Cardiac muscle cell (in vitro differentiated cells and primary cell): ENCODE measurements at regions not wholly inside any gene's neighbourhood (a gene's known extent, or its start where the extent isn't known, plus 50 kb on each side); places are given as distances from the start of the nearest gene placed in this dataset.

ENCODE experiments used
- DNase-seq, 2 donors: peaks; one replicate each; pipeline versions ENCODE4 v3.0.0 to v3.0.0-alpha.2; 2010 to 2017; ENCODE audit warnings: low read depth in 1 of 2, low spot score in 1 of 2
- H3K27ac ChIP-seq: fragments of 200-600 bp; sonication (generic); 2 replicates; pipeline ENCODE4 v1.5.1; 2016
- H3K27me3 ChIP-seq: fragments of 200-600 bp; sonication (generic); 2 replicates; pipeline ENCODE4 v1.6.0; 2016; ENCODE audit warnings: control low read depth
- H3K36me3 ChIP-seq: fragments of 200-600 bp; sonication (generic); 2 replicates; pipeline ENCODE4 v1.5.1; 2016; ENCODE audit warnings: control low read depth
- H3K4me1 ChIP-seq: fragments of 200-600 bp; sonication (generic); 2 replicates; pipeline ENCODE4 v1.8.1; 2017; ENCODE audit warnings: low read depth, mild to moderate bottlenecking, mixed run types
- H3K4me3 ChIP-seq: fragments of 200-600 bp; sonication (generic); 2 replicates; pipeline ENCODE4 v1.5.1; 2016; ENCODE audit warnings: mild to moderate bottlenecking
- H3K9me3 ChIP-seq: fragments of 200-600 bp; sonication (generic); 2 replicates; pipeline ENCODE4 v1.5.1; 2017; ENCODE audit warnings: low read depth, mild to moderate bottlenecking, control low read depth
- TF ChIP-seq, protein P1 (sequence below): IDR thresholded peaks from 2 replicates; pipeline ENCODE4 v1.5.1; 2012; ENCODE audit warnings: low read depth, mild to moderate bottlenecking, low read length

DNA sequence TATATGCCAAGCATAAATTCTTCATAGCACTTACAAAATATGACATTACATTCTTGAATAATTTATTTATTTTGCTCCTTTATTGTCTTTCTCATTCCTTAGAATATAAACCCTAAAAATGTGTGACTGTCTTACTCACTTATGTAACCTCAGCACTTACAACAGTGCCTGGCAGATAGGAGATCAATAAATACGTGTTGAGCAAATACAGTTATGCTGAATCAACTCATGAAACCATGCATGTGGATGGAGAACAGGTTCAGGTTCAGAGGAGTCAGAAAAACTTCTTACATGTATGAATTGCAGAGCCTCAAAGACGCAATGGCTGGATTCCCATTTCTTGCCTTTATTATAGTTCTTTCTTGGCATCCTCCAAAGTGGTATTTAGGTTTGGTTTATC lies 659.4 kb upstream of the CHAC2 start:
- no peak for DNase-seq
- no peaks in the 10 kb centered on the region for H3K9me3 ChIP-seq
- H3K36me3 ChIP-seq, result no peaks in the 10 kb centered on the region
- H3K27me3 ChIP-seq, result no peaks in the 10 kb centered on the region
- H3K4me1 ChIP-seq, result peaks cover 10% of the 10 kb centered on the region
- no peak overlapping the region for H3K27ac ChIP-seq
- TF ChIP-seq, protein P1, sequence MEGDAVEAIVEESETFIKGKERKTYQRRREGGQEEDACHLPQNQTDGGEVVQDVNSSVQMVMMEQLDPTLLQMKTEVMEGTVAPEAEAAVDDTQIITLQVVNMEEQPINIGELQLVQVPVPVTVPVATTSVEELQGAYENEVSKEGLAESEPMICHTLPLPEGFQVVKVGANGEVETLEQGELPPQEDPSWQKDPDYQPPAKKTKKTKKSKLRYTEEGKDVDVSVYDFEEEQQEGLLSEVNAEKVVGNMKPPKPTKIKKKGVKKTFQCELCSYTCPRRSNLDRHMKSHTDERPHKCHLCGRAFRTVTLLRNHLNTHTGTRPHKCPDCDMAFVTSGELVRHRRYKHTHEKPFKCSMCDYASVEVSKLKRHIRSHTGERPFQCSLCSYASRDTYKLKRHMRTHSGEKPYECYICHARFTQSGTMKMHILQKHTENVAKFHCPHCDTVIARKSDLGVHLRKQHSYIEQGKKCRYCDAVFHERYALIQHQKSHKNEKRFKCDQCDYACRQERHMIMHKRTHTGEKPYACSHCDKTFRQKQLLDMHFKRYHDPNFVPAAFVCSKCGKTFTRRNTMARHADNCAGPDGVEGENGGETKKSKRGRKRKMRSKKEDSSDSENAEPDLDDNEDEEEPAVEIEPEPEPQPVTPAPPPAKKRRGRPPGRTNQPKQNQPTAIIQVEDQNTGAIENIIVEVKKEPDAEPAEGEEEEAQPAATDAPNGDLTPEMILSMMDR, result no peak
- H3K4me3 ChIP-seq, result no peak overlapping the region

DNA sequence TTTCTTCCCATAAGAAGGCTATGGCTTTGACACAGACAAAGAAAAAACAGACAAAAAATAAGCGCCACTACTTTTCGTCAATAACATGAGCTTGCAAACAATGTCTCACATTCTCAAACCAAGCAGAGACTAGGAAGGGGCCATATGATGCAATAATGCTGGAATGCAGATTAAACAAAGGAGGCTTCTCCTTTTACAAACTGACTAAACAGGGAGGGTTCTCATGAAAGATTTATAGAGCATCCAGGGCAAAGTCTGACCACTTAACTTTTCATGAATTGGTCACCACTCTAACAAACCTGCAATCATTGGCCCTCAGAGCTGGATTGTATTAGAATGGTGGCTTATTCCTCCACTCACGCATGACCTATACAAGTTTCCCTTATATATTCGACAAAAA lies 663.3 kb upstream of the CHAC2 start:
- Histone ChIP-seq H3K4me1 (no peaks in the 10 kb centered on the region), H3K9me3 (no peaks in the 10 kb centered on the region), H3K4me3 (no peak overlapping the region), H3K27me3 (no peaks in the 10 kb centered on the region), H3K27ac (no peak overlapping the region), H3K36me3 (no peaks in the 10 kb centered on the region)
- TF ChIP-seq, protein P1, result no peak
- DNase-seq, result peak in 1 of 2 donors; percentile 40

DNA sequence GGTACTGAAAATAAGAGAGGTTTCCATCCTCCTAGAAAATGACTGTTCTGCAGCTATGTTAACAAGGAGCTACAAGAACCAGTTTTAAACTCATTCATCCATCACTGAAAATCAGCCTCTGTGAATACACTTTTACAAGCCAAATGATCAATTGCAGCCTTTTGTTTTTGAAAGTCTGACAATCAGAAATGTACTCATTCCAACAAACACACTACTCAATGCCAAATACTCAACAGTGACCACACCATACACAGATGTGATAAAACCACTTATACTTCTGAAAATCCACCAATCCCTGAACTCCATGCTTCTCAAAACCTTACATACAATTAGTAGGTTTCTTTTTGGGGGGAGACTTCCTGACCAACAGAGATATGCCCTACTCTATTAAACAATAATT lies 663.9 kb upstream of the CHAC2 start:
- Histone ChIP-seq H3K4me1 (no peaks in the 10 kb centered on the region), H3K36me3 (no peaks in the 10 kb centered on the region), H3K27me3 (no peaks in the 10 kb centered on the region), H3K9me3 (no peaks in the 10 kb centered on the region), H3K27ac (no peak overlapping the region), H3K4me3 (no peak overlapping the region)
- TF ChIP-seq, protein P1, result no peak
- DNase-seq, result no peak

DNA sequence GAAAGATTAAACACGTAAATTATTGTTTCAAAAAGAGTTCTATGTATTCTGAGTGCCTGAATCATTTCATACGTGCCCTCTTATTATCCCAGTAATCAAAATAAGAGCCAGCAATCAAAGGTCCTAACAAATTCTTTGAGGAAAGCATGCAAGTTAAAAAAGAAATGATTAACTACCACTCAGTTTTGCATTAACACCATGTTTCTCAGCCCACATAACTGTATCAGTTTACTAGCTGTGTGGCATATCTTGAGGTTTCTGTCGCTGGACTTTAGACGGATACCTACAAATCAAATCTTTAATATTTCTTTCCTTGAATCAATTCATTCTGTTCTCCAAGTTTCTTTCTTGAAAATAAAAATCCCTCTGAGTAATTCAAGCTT lies 668.9 kb upstream of the CHAC2 start:
- Histone ChIP-seq H3K4me1 (no peaks in the 10 kb centered on the region), H3K36me3 (no peaks in the 10 kb centered on the region), H3K27ac (no peak overlapping the region), H3K27me3 (no peaks in the 10 kb centered on the region), H3K4me3 (no peak overlapping the region), H3K9me3 (no peaks in the 10 kb centered on the region)
- TF ChIP-seq, protein P1, result no peak
- DNase-seq, result no peak

DNA sequence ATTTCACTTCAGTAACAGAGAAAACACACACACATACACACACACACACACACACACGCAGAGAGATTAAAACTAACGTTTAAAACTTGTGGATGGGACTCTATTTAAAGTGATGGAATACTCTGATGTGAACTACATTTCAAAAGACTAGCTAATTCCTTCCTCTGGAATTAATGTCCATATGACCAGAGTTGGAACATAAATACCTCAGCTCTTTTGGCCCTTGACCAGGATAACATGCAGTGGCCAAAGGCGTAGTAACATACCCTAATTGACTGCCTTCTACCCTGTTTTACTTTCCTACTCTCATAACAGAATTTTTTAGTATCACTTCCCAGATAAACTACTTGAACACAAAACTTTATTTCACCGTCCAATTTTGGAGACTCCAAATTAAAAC lies 671.3 kb upstream of the CHAC2 start:
- Histone ChIP-seq H3K27me3 (no peaks in the 10 kb centered on the region), H3K36me3 (no peaks in the 10 kb centered on the region), H3K27ac (no peak overlapping the region), H3K4me1 (no peaks in the 10 kb centered on the region), H3K9me3 (no peaks in the 10 kb centered on the region), H3K4me3 (no peak overlapping the region)
- TF ChIP-seq, protein P1, result no peak
- DNase-seq, result no peak

DNA sequence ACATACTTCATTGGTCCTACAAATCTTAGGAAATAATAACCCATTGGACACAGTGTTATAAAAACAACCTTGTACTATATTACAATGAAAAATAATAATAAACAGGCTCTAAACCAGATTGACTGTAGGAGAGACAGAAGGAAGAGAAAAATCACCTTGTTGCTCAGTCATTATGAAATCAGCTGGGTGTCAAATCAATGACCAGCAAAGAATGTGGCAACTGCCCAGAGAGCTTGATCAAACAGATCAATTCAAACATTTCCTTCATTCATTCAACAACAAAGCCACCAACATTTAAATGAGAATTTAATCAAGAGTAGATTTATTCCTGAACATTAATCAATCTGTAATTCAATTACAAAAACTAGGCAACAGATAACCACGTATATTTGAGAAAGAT lies 671.9 kb upstream of the CHAC2 start:
- Histone ChIP-seq H3K9me3 (no peaks in the 10 kb centered on the region), H3K4me3 (no peak overlapping the region), H3K27ac (no peak overlapping the region), H3K36me3 (no peaks in the 10 kb centered on the region), H3K27me3 (no peaks in the 10 kb centered on the region), H3K4me1 (no peaks in the 10 kb centered on the region)
- DNase-seq, result no peak
- TF ChIP-seq, protein P1, result no peak
